ENCODE measurements at regions not wholly inside any gene's neighbourhood (a gene's known extent, or its start where the extent isn't known, plus 50 kb on each side); places are given as distances from the start of the nearest gene placed in this dataset.

- TF ChIP-seq CTCF (IDR thresholded peaks at IDR 0.05; ENCODE audit: control extremely low read depth in 1 of 3, insufficient read depth in 1 of 3, low read depth in 1 of 3, low read length in 3 of 3) (no peak), MAX (IDR thresholded peaks at IDR 0.05) (no peak), POLR2A (IDR thresholded peaks at IDR 0.05; ENCODE audit: control extremely low read depth in 1 of 2, low read depth in 2 of 2, low read length in 2 of 2) (no peak), SIRT6 (IDR thresholded peaks at IDR 0.05; ENCODE audit: low read length) (no peak), HDAC2 (IDR thresholded peaks at IDR 0.05; ENCODE audit: borderline replicate concordance in 1 of 2, low read depth in 2 of 2, low read length in 2 of 2) (no peak), TAF1 (IDR thresholded peaks at IDR 0.05; ENCODE audit: low read depth, low read length) (no peak), RBBP5 (IDR thresholded peaks at IDR 0.05; ENCODE audit: borderline replicate concordance, low read depth, low read length) (no peak)
Measured at GRCh38 chr11:80948781-80949180, 1508.0 kb upstream of the TENM4 start.

All from H1 (cell line).